ENCODE measurements at regions not wholly inside any gene's neighbourhood (a gene's known extent, or its start where the extent isn't known, plus 50 kb on each side); places are given as distances from the start of the nearest gene placed in this dataset.

- Histone ChIP-seq H3K27ac (no peak overlapping the region), H3K27me3 (no peaks in the 10 kb centered on the region), H3K4me3 (replicated peaks in 1 of 3) (no peak overlapping the region), H3K4me1 (no peaks in the 10 kb centered on the region), H3K36me3 (no peaks in the 10 kb centered on the region), H3K9me3 (no peaks in the 10 kb centered on the region)
- no peak for TF ChIP-seq POLR2A (IDR thresholded peaks at IDR 0.05)
- TF ChIP-seq CTCF (IDR thresholded peaks at IDR 0.05), result no peak
- intact Hi-C loops (cut with DNase I), result no loop called here
- DNase-seq, result no peak
- 91% methylated on average over 4 of the region's 4 CpGs for WGBS, 2 donors
Measured at GRCh38 chr18:55657572-55658331, 69.8 kb upstream of the TCF4 start.

- no peak overlapping the region for H3K4me3 ChIP-seq (replicated peaks in 1 of 3)
- no peaks in the 10 kb centered on the region for H3K4me1 ChIP-seq
- no peak for DNase-seq
- H3K36me3 ChIP-seq, result no peaks in the 10 kb centered on the region
- no peak overlapping the region for H3K27ac ChIP-seq
- intact Hi-C loops (cut with DNase I), result no loop called here
- no peaks in the 10 kb centered on the region for H3K27me3 ChIP-seq
- H3K9me3 ChIP-seq, result no peaks in the 10 kb centered on the region
- no peak for TF ChIP-seq CTCF (IDR thresholded peaks at IDR 0.05)
- no peak for TF ChIP-seq POLR2A (IDR thresholded peaks at IDR 0.05)
Measured at GRCh38 chr18:55654986-55655385, 67.0 kb upstream of the TCF4 start.

GRCh38 chr18:55651236-55651635, 63.2 kb upstream of the TCF4 start:
- TF ChIP-seq CTCF (IDR thresholded peaks at IDR 0.05), result no peak
- TF ChIP-seq POLR2A (IDR thresholded peaks at IDR 0.05), result no peak
- intact Hi-C loops (cut with DNase I), result no loop called here
- H3K9me3 ChIP-seq, result no peaks in the 10 kb centered on the region
- H3K4me1 ChIP-seq, result no peaks in the 10 kb centered on the region
- no peak overlapping the region for H3K4me3 ChIP-seq (replicated peaks in 1 of 3)
- DNase-seq, result no peak
- H3K36me3 ChIP-seq, result no peaks in the 10 kb centered on the region
- 61 to 75% methylated on average over 1 of the region's 1 CpG for WGBS, 2 donors
- no peak overlapping the region for H3K27ac ChIP-seq
- H3K27me3 ChIP-seq, result no peaks in the 10 kb centered on the region

GRCh38 chr18:55650363-55650870, 62.4 kb upstream of the TCF4 start:
- Histone ChIP-seq H3K9me3 (no peaks in the 10 kb centered on the region), H3K4me1 (no peaks in the 10 kb centered on the region), H3K27me3 (no peaks in the 10 kb centered on the region), H3K4me3 (replicated peaks in 1 of 3) (no peak overlapping the region), H3K27ac (no peak overlapping the region), H3K36me3 (no peaks in the 10 kb centered on the region)
- intact Hi-C loops (cut with DNase I), result no loop called here
- TF ChIP-seq CTCF (IDR thresholded peaks at IDR 0.05) (no peak), POLR2A (IDR thresholded peaks at IDR 0.05) (no peak)
- 64 to 71% methylated on average over 4 of the region's 4 CpGs for WGBS, 2 donors
- DNase-seq, result no peak

GRCh38 chr18:55647331-55647730, 59.3 kb upstream of the TCF4 start:
- WGBS, 2 donors, result 78 to 82% methylated on average over 4 of the region's 4 CpGs
- DNase-seq, result no peak
- H3K9me3 ChIP-seq, result no peaks in the 10 kb centered on the region
- H3K4me3 ChIP-seq (replicated peaks in 1 of 3), result no peak overlapping the region
- intact Hi-C loops (cut with DNase I), result no loop called here
- no peak overlapping the region for H3K27ac ChIP-seq
- no peaks in the 10 kb centered on the region for H3K27me3 ChIP-seq
- no peaks in the 10 kb centered on the region for H3K36me3 ChIP-seq
- TF ChIP-seq POLR2A (IDR thresholded peaks at IDR 0.05) (no peak), CTCF (IDR thresholded peaks at IDR 0.05) (no peak)
- H3K4me1 ChIP-seq, result no peaks in the 10 kb centered on the region
